K562 (cell line): ENCODE measurements at regions not wholly inside any gene's neighbourhood (a gene's known extent, or its start where the extent isn't known, plus 50 kb on each side); places are given as distances from the start of the nearest gene placed in this dataset.

Experiments
- CXXC5 ChIP-seq: fragments of 250-450 bp; sonication (Bioruptor Pico); IDR thresholded peaks from 2 replicates; pipeline ENCODE4 v1.8.0; 2022; ENCODE audit warnings: inconsistent platforms, mild to moderate bottlenecking, moderate library complexity
- KLF1 ChIP-seq: fragments of 450-650 bp; IDR thresholded peaks from 2 replicates; pipeline ENCODE4 v1.6.1; 2016; ENCODE audit warnings: missing genetic modification characterization, missing compliant biosample characterization
- MTA3 ChIP-seq: fragments of 450-650 bp; formaldehyde crosslinking; IDR thresholded peaks from 2 replicates; pipeline ENCODE4 v1.6.1; 2017; ENCODE audit warnings: mild to moderate bottlenecking, borderline replicate concordance
- PPARD ChIP-seq: fragments of 250-450 bp; sonication (Bioruptor Pico); IDR thresholded peaks from 2 replicates; pipeline ENCODE4 v1.8.0; 2022; ENCODE audit warnings: inconsistent platforms, mild to moderate bottlenecking, moderate library complexity
- TCFL5 ChIP-seq: fragments of 250-450 bp; sonication (Bioruptor Pico); conservative IDR thresholded peaks from 2 replicates; pipeline ENCODE4 v1.6.1; 2021; ENCODE audit warnings: mild to moderate bottlenecking, moderate library complexity, matching md5 sums
- TF ChIP-seq, protein P1 (sequence below): sonication (generic); formaldehyde crosslinking; IDR thresholded peaks from 2 replicates; pipeline ENCODE4 v1.8.0; 2022; ENCODE audit warnings: mild to moderate bottlenecking, missing genetic modification reagents
- TF ChIP-seq, protein P2 (sequence below): fragments of 450-650 bp; IDR thresholded peaks from 2 replicates; pipeline ENCODE4 v1.6.1; 2016; ENCODE audit warnings: antibody characterized with exemption
- TF ChIP-seq, protein P3 (sequence below): fragments of 250-450 bp; sonication (Bioruptor Pico); IDR thresholded peaks from 2 replicates; pipeline ENCODE4 v1.5.0; 2021
- TF ChIP-seq, protein P4 (sequence below): fragments of 250-450 bp; sonication (Bioruptor Pico); IDR thresholded peaks from 2 replicates; pipeline ENCODE4 v1.4.0; 2020
- TF ChIP-seq, protein P5 (sequence below): sonication (generic); formaldehyde crosslinking; IDR thresholded peaks from 2 replicates; pipeline ENCODE4 v1.4.0; 2020; ENCODE audit warnings: mild to moderate bottlenecking, missing genetic modification reagents
- TF ChIP-seq, protein P6 (sequence below): fragments of 450-650 bp; IDR thresholded peaks from 2 replicates; pipeline ENCODE4 v1.6.1; 2016; ENCODE audit warnings: missing biosample characterization, missing genetic modification characterization

DNA sequence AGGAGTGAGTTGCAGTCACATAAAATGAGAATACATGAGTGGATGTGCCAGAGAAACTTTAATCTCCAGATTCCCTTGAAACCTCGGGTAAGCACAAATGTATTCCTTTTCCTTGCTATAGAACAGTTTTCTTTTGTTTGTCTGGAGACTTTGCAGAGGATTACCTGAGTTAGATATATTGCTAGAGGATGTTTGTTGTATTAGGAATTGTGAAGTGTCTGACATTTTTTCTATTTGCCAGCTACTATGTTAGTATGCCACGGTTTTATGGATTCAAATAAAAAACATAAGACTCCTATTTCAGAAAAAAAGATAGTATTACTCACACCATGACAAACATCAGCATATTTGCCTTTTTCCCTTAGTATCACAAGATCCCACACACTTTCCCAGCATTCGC is 844.9 kb upstream of the SLITRK5 start (continued):
- TF ChIP-seq, protein P1, sequence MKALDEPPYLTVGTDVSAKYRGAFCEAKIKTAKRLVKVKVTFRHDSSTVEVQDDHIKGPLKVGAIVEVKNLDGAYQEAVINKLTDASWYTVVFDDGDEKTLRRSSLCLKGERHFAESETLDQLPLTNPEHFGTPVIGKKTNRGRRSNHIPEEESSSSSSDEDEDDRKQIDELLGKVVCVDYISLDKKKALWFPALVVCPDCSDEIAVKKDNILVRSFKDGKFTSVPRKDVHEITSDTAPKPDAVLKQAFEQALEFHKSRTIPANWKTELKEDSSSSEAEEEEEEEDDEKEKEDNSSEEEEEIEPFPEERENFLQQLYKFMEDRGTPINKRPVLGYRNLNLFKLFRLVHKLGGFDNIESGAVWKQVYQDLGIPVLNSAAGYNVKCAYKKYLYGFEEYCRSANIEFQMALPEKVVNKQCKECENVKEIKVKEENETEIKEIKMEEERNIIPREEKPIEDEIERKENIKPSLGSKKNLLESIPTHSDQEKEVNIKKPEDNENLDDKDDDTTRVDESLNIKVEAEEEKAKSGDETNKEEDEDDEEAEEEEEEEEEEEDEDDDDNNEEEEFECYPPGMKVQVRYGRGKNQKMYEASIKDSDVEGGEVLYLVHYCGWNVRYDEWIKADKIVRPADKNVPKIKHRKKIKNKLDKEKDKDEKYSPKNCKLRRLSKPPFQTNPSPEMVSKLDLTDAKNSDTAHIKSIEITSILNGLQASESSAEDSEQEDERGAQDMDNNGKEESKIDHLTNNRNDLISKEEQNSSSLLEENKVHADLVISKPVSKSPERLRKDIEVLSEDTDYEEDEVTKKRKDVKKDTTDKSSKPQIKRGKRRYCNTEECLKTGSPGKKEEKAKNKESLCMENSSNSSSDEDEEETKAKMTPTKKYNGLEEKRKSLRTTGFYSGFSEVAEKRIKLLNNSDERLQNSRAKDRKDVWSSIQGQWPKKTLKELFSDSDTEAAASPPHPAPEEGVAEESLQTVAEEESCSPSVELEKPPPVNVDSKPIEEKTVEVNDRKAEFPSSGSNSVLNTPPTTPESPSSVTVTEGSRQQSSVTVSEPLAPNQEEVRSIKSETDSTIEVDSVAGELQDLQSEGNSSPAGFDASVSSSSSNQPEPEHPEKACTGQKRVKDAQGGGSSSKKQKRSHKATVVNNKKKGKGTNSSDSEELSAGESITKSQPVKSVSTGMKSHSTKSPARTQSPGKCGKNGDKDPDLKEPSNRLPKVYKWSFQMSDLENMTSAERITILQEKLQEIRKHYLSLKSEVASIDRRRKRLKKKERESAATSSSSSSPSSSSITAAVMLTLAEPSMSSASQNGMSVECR (CRISPR knock-in tag), result no peak
- TF ChIP-seq PPARD (CRISPR knock-in tag), result no peak
- TF ChIP-seq, protein P2, sequence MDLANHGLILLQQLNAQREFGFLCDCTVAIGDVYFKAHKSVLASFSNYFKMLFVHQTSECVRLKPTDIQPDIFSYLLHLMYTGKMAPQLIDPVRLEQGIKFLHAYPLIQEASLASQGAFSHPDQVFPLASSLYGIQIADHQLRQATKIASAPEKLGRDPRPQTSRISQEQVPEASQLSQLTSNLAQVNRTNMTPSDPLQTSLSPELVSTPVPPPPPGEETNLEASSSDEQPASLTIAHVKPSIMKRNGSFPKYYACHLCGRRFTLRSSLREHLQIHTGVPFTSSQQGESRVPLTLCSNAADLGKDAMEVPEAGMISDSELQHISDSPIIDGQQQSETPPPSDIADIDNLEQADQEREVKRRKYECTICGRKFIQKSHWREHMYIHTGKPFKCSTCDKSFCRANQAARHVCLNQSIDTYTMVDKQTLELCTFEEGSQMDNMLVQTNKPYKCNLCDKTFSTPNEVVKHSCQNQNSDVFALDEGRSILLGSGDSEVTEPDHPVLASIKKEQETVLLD, result no peak
- TF ChIP-seq TCFL5 (CRISPR knock-in tag), result no peak
- no peak for TF ChIP-seq CXXC5 (CRISPR knock-in tag)
- TF ChIP-seq, protein P3, sequence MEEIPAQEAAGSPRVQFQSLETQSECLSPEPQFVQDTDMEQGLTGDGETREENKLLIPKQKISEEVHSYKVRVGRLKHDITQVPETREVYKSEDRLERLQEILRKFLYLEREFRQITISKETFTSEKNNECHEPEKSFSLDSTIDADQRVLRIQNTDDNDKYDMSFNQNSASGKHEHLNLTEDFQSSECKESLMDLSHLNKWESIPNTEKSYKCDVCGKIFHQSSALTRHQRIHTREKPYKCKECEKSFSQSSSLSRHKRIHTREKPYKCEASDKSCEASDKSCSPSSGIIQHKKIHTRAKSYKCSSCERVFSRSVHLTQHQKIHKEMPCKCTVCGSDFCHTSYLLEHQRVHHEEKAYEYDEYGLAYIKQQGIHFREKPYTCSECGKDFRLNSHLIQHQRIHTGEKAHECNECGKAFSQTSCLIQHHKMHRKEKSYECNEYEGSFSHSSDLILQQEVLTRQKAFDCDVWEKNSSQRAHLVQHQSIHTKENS (CRISPR knock-in tag), result no peak
- TF ChIP-seq, protein P4, sequence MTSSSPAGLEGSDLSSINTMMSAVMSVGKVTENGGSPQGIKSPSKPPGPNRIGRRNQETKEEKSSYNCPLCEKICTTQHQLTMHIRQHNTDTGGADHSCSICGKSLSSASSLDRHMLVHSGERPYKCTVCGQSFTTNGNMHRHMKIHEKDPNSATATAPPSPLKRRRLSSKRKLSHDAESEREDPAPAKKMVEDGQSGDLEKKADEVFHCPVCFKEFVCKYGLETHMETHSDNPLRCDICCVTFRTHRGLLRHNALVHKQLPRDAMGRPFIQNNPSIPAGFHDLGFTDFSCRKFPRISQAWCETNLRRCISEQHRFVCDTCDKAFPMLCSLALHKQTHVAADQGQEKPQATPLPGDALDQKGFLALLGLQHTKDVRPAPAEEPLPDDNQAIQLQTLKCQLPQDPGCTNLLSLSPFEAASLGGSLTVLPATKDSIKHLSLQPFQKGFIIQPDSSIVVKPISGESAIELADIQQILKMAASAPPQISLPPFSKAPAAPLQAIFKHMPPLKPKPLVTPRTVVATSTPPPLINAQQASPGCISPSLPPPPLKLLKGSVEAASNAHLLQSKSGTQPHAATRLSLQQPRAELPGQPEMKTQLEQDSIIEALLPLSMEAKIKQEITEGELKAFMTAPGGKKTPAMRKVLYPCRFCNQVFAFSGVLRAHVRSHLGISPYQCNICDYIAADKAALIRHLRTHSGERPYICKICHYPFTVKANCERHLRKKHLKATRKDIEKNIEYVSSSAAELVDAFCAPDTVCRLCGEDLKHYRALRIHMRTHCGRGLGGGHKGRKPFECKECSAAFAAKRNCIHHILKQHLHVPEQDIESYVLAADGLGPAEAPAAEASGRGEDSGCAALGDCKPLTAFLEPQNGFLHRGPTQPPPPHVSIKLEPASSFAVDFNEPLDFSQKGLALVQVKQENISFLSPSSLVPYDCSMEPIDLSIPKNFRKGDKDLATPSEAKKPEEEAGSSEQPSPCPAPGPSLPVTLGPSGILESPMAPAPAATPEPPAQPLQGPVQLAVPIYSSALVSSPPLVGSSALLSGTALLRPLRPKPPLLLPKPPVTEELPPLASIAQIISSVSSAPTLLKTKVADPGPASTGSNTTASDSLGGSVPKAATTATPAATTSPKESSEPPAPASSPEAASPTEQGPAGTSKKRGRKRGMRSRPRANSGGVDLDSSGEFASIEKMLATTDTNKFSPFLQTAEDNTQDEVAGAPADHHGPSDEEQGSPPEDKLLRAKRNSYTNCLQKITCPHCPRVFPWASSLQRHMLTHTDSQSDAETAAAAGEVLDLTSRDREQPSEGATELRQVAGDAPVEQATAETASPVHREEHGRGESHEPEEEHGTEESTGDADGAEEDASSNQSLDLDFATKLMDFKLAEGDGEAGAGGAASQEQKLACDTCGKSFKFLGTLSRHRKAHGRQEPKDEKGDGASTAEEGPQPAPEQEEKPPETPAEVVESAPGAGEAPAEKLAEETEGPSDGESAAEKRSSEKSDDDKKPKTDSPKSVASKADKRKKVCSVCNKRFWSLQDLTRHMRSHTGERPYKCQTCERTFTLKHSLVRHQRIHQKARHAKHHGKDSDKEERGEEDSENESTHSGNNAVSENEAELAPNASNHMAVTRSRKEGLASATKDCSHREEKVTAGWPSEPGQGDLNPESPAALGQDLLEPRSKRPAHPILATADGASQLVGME (CRISPR knock-in tag), result no peak
- TF ChIP-seq, protein P5, sequence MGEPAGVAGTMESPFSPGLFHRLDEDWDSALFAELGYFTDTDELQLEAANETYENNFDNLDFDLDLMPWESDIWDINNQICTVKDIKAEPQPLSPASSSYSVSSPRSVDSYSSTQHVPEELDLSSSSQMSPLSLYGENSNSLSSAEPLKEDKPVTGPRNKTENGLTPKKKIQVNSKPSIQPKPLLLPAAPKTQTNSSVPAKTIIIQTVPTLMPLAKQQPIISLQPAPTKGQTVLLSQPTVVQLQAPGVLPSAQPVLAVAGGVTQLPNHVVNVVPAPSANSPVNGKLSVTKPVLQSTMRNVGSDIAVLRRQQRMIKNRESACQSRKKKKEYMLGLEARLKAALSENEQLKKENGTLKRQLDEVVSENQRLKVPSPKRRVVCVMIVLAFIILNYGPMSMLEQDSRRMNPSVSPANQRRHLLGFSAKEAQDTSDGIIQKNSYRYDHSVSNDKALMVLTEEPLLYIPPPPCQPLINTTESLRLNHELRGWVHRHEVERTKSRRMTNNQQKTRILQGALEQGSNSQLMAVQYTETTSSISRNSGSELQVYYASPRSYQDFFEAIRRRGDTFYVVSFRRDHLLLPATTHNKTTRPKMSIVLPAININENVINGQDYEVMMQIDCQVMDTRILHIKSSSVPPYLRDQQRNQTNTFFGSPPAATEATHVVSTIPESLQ (CRISPR knock-in tag), result no peak
- TF ChIP-seq MTA3, result no peak
- no peak for TF ChIP-seq KLF1 (tag)
- TF ChIP-seq, protein P6, sequence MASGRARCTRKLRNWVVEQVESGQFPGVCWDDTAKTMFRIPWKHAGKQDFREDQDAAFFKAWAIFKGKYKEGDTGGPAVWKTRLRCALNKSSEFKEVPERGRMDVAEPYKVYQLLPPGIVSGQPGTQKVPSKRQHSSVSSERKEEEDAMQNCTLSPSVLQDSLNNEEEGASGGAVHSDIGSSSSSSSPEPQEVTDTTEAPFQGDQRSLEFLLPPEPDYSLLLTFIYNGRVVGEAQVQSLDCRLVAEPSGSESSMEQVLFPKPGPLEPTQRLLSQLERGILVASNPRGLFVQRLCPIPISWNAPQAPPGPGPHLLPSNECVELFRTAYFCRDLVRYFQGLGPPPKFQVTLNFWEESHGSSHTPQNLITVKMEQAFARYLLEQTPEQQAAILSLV, result no peak
- TF ChIP-seq, all 486 proteins: peak for 0
